ENCODE measurements at regions not wholly inside any gene's neighbourhood (a gene's known extent, or its start where the extent isn't known, plus 50 kb on each side); places are given as distances from the start of the nearest gene placed in this dataset.

DNA sequence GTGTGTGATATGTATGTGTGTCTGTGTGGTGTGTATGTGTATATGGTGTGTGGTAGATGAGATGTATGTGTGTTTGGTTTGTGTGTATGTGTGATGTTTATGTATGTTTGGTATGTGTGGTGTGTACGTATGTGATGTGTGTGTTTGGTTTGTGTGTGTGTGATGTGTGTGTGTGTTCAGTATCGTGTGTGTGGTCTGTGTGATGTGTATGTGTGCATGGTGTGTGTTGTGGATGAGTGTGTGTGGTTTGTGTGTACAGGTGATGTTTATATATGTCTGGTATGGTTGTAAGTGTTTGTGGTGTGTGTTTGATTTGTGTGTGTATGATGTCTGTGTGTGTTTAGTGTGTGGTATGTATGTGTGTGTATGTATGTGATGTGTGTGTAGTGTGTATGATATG lies 199.4 kb downstream of the SUDS3 start:
- TF ChIP-seq POLR2AphosphoS5 (IDR thresholded peaks at IDR 0.05) = no peak
- TF ChIP-seq POLR2A (IDR thresholded peaks at IDR 0.05) = no peak
- TF ChIP-seq CTCF (IDR thresholded peaks at IDR 0.05) = no peak
